ENCODE measurements at regions not wholly inside any gene's neighbourhood (a gene's known extent, or its start where the extent isn't known, plus 50 kb on each side); places are given as distances from the start of the nearest gene placed in this dataset.

- TF ChIP-seq EZH2 (IDR thresholded peaks at IDR 0.05; ENCODE audit: insufficient read depth, low read length) = no peak
- no peak for TF ChIP-seq CTCF (IDR thresholded peaks at IDR 0.05; ENCODE audit: insufficient read depth, low read depth, low read length)
Measured at GRCh38 chr5:2019716-2020115, 137.0 kb upstream of the IRX4 start.

Data from astrocyte (in vitro differentiated cells and primary cell).